COLO829 (cell line): ENCODE measurements at regions not wholly inside any gene's neighbourhood (a gene's known extent, or its start where the extent isn't known, plus 50 kb on each side); places are given as distances from the start of the nearest gene placed in this dataset.

Source experiments
- DNase-seq: peaks from one replicate; pipeline ENCODE4 v3.0.0; 2012; ENCODE audit warnings: low spot score

- DNase-seq, result no peak
These were observed 218.5 kb upstream of the CDH12 start for GRCh38 chr5:23071682-23072081.

- no peak for DNase-seq
These were observed 211.6 kb upstream of the CDH12 start for GRCh38 chr5:23064710-23065109.

GRCh38 chr5:23053846-23054245 lies 200.7 kb upstream of the CDH12 start:
- DNase-seq, result no peak

- DNase-seq, result no peak
These were observed 189.1 kb upstream of the CDH12 start for GRCh38 chr5:23042226-23042625.

GRCh38 chr5:23035555-23036090 lies 182.5 kb upstream of the CDH12 start:
- DNase-seq, result no peak

- DNase-seq, result no peak
These were observed 180.7 kb upstream of the CDH12 start for GRCh38 chr5:23033864-23034263.

GRCh38 chr5:23029290-23029689 lies 176.1 kb upstream of the CDH12 start:
- DNase-seq, result no peak

GRCh38 chr5:23028445-23029021 lies 175.4 kb upstream of the CDH12 start:
- no peak for DNase-seq

- DNase-seq, result no peak
These were observed 174.7 kb upstream of the CDH12 start for GRCh38 chr5:23027830-23028229.

GRCh38 chr5:23027331-23027730 lies 174.2 kb upstream of the CDH12 start:
- DNase-seq, result no peak

- DNase-seq, result no peak
These were observed 173.4 kb upstream of the CDH12 start for GRCh38 chr5:23026252-23027170.

- DNase-seq, result no peak
These were observed 172.6 kb upstream of the CDH12 start for GRCh38 chr5:23025629-23026233.

- DNase-seq, result no peak
These were observed 171.3 kb upstream of the CDH12 start for GRCh38 chr5:23024470-23024869.

GRCh38 chr5:23014825-23015224 lies 161.7 kb upstream of the CDH12 start:
- no peak for DNase-seq

- DNase-seq, result no peak
These were observed 161.1 kb upstream of the CDH12 start for GRCh38 chr5:23014266-23014665.

GRCh38 chr5:23013395-23013998 lies 160.4 kb upstream of the CDH12 start:
- DNase-seq, result no peak

GRCh38 chr5:23012842-23013241 lies 159.7 kb upstream of the CDH12 start:
- DNase-seq, result no peak

- DNase-seq, result no peak
These were observed 154.6 kb upstream of the CDH12 start for GRCh38 chr5:23007762-23008161.

GRCh38 chr5:23007236-23007635 lies 154.1 kb upstream of the CDH12 start:
- DNase-seq, result no peak

- DNase-seq, result no peak
These were observed 148.0 kb upstream of the CDH12 start for GRCh38 chr5:23001120-23001519.

- DNase-seq, result no peak
These were observed 145.6 kb upstream of the CDH12 start for GRCh38 chr5:22998774-22999173.

GRCh38 chr5:22998362-22998761 lies 145.2 kb upstream of the CDH12 start:
- DNase-seq, result no peak

- no peak for DNase-seq
These were observed 135.8 kb upstream of the CDH12 start for GRCh38 chr5:22988937-22989336.
